ENCODE measurements at regions not wholly inside any gene's neighbourhood (a gene's known extent, or its start where the extent isn't known, plus 50 kb on each side); places are given as distances from the start of the nearest gene placed in this dataset.

DNA sequence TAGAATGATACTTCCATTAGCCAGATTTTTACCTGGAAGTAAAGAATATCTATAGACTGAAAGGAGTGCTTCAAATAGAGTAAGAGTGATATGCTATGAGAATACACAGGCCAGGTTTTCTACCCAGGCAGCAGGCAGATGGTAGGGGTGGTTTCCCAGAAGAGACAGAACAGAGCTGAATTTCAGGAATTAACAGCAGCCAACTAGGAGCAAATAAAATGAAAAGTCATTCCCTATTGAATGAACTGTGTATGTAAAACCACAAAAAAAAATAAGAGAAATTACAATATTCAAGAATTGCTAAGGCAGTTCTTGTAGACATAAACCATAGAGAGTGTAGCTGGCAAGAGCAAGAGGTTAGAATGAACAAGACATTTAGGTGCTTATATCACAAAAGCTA, 336.8 kb downstream of the KCNJ3 start:
- TF ChIP-seq EZH2 (IDR thresholded peaks at IDR 0.05) (no peak), POLR2AphosphoS5 (IDR thresholded peaks at IDR 0.05; ENCODE audit: borderline replicate concordance, low read depth, low read length) (no peak)
